NOMO-1 treated with dmso at 0.1 percent for 144 hours (cell line): ENCODE measurements at regions not wholly inside any gene's neighbourhood (a gene's known extent, or its start where the extent isn't known, plus 50 kb on each side); places are given as distances from the start of the nearest gene placed in this dataset.

Experiments
- DNase-seq: peaks from one replicate; lab custom pipeline; 2025; ENCODE audit not compliant: unreplicated experiment; lab: John Stamatoyannopoulos, UW

- DNase-seq: no peak
Measured at GRCh38 chr10:78919181-78919966, 149.4 kb upstream of the ZMIZ1 start.

GRCh38 chr10:78920011-78920410 lies 148.8 kb upstream of the ZMIZ1 start:
- DNase-seq: no peak

- no peak for DNase-seq
Measured at GRCh38 chr10:78921895-78922294, 146.9 kb upstream of the ZMIZ1 start.

- DNase-seq: no peak
Measured at GRCh38 chr10:78923647-78924318, 145.0 kb upstream of the ZMIZ1 start.

- DNase-seq: no peak
Measured at GRCh38 chr10:78924319-78925003, 144.3 kb upstream of the ZMIZ1 start.

GRCh38 chr10:78925275-78925674 lies 143.5 kb upstream of the ZMIZ1 start:
- no peak for DNase-seq

GRCh38 chr10:78925800-78926319 lies 142.9 kb upstream of the ZMIZ1 start:
- no peak for DNase-seq

- no peak for DNase-seq
Measured at GRCh38 chr10:78927257-78927995, 141.3 kb upstream of the ZMIZ1 start.

GRCh38 chr10:78928330-78928729 lies 140.4 kb upstream of the ZMIZ1 start:
- DNase-seq: no peak

- DNase-seq: no peak
Measured at GRCh38 chr10:78929541-78929940, 139.2 kb upstream of the ZMIZ1 start.

- no peak for DNase-seq
Measured at GRCh38 chr10:78931321-78932053, 137.3 kb upstream of the ZMIZ1 start.

GRCh38 chr10:78932054-78932386 lies 136.7 kb upstream of the ZMIZ1 start:
- DNase-seq: no peak

- DNase-seq: no peak
Measured at GRCh38 chr10:78932861-78933260, 135.9 kb upstream of the ZMIZ1 start.

GRCh38 chr10:78933828-78934531 lies 134.8 kb upstream of the ZMIZ1 start:
- no peak for DNase-seq

- DNase-seq: no peak
Measured at GRCh38 chr10:78934532-78934898, 134.3 kb upstream of the ZMIZ1 start.

- no peak for DNase-seq
Measured at GRCh38 chr10:78934994-78935602, 133.7 kb upstream of the ZMIZ1 start.

GRCh38 chr10:78935697-78936407 lies 132.9 kb upstream of the ZMIZ1 start:
- DNase-seq: no peak

GRCh38 chr10:78936412-78937342 lies 132.1 kb upstream of the ZMIZ1 start:
- DNase-seq: no peak
